SIG-M5 treated with dmso at 0.1 percent for 504 hours (cell line): ENCODE measurements at regions not wholly inside any gene's neighbourhood (a gene's known extent, or its start where the extent isn't known, plus 50 kb on each side); places are given as distances from the start of the nearest gene placed in this dataset.

Experiments used
- DNase-seq: peaks from one replicate; lab custom pipeline; 2025; ENCODE audit not compliant: unreplicated experiment; lab: John Stamatoyannopoulos, UW

DNA sequence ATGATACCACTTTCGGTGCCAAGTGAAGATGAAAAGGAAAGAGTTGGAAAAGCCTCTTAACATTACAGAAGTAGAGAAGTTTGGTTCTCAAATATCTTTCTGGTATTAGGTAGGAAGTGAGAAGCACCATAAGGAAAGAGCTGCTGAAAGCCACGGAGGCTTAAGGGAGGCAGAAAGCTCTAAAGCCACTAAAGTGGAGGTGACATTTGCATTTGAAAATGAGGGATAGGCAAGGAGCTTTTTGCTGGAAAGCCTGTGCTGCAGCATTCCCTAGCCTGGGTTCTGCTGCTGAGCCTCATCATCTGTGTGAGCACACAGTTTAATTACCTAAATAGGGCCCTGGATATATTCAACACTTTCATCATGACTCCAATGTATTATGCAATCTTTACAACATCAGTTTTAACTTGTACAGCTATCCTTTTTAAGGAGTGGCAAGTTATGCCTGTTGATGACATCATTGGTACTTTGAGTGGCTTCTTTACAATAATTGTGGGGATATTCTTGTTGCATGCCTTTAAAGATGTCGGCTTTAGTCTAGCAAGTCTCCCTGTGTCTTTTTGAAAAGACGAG is 315.4 kb downstream of the RBM26 start:
- DNase-seq, result peak; percentile 70

DNA sequence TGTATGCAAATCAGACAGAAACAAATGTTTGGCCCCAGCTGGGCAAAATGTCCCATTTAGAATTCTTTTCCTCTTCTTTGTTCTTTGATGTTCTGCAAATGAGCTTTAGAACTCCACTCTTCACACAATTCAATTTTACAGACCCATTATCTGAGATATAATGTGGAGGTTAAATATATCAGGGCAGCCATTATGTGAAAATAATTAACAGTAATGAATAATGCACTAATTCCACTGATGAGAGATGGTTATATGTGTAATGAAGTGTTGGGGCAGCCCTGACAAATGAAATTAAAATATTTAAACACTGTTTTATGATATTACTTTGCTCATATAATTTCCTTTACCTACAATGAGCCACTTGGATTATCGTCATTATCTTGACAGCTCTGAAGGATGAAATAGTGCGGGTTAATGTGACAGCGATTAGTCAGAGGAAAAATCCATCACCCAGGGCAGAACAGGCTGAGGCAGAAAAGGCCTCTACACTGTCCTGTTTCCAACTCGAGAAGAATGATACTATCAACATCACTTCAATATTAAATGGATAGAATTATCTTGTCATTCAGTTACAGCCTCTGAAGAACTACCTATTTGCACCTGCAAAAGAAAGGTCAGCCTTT is 321.1 kb downstream of the RBM26 start:
- DNase-seq, result no peak

DNA sequence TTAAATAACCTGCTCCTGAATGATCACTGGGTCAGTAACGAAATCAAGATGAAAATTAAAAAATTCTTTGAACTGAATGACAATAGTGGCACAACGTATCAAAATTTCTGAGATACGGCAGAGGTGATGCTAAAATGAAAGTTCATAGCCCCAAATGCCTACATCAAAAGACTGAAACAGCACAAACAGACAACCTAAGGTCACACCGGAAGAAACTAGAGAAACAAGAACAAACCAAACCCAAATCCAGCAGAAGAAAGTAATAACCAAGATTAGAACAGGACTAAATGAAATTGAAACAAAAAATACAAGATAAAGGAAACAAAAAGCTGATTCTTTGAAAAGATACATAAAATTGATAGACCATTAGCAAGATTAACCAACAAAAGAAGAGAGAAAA is 324.1 kb downstream of the RBM26 start:
- DNase-seq, result no peak

DNA sequence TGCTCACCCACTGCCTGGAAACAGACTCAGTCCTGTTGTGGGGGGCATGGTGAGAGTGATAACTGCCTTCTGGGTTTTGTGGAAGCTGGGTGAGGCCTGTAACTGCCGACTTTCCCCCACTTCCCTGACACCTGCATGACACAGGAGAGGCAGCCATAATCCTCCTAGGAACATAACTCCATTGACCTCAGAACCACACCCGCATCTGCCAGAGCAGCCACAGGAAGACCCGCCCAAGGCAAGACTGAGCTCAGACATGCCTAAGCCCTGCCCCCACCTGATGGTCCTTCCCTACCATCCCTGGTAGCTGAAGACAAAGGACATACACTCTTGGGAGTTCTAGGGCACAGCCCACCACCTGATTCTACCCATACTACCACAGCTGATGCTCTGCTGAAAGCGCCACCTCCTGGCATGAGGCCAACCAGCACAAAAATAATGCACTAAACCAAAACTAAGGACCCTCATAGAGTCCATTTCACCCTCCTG is 326.7 kb downstream of the RBM26 start:
- no peak for DNase-seq

DNA sequence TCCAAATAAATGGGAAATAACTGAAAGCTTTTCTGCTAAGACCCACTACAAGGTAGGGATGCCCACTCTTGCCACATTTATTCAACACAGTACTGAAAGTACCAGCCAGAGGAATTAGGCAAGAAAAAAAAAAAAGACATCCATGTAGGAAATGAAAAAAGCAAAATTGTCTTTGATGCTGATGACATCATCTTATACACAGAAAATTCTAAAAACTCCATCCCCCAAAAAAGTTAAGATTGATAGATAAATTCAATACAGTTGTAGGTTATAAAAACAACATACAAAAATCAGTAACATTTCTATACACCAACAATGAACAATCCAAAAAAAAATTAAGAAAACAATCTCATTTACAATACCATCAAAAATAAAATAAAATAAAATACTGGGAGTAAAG is 330.4 kb downstream of the RBM26 start:
- no peak for DNase-seq

DNA sequence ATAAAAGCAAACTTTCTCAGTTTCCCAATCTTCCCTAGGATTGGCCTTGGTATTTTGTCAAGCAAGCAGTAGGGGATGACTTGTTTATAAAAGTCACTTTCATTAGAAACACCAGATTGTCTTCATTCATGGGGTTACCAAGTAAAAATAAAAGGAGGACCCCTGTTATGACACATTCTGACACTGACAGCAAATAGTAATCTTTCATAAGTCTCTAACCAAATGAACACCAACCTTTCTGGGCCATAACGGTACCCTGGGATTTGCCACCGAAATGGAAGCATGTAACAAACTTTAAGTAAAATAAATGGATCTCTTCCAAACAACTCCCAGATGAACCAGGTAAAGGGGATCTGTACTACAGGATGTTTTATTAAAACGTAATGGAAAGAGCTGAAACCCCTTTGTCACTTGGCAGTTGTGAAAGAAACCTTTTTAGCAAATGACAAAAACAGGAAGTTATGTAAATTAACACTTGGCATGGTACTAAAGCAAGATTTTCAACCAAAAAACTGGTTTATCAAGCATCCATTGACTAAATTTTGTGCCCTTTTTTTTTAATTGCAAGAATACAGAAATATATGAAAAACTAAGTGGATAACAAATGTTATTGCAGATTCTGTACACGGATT is 335.6 kb downstream of the RBM26 start:
- peak; percentile 51 for DNase-seq

DNA sequence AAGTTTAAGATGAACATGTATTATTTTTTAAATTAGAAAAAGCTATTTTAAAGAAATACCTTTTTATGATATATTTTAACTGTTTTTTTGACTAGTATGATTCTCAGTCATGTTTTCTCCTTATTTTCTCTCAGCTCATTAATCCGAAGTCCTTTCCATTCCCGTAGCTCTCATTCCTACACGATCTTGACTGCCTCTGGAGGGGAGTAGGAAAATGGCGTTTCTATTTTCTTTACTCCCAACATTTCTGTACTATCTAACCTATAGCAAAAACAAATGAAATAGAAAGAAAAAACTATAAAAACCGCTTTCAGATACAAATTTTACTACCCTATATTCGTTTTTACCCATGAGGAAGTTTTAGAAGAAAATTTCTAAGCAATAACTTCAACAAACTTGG is 343.8 kb downstream of the RBM26 start:
- no peak for DNase-seq

DNA sequence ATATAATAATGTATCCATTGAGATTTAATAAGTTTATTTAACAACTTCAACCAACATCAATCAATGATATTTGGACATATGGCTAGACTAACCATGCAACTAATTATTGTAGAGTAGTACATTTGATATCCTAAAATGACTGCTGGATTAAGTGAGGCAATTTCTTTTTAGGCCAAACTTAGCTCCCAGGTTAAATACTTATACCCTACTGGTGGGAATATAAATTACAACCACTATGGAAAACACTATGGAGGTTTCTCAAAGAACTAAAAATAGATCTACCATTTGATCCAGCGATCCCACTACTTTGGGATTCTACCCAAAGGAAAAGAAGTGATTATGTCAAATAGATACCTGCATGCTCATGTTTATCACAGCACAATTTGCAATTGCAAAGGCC is 345.8 kb downstream of the RBM26 start:
- DNase-seq, result no peak

DNA sequence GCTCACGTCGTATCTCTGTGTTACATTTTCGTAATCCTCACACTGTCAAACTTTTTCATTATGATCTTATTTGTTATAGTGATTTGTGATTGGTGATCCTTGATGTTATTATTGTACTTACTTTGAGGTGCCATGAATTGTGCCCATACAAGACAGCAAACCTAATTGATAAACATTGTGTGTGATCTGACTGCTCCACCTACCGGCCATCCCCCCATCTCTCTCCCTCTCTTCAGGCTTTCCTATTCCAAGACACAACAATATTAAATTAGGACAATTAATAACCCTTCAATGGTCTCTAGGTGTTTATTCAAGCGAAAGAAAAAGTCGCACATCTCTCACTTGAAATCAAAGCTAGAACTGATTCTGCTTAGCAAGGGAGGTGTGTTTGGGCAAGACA is 349.3 kb downstream of the RBM26 start:
- DNase-seq, result no peak

DNA sequence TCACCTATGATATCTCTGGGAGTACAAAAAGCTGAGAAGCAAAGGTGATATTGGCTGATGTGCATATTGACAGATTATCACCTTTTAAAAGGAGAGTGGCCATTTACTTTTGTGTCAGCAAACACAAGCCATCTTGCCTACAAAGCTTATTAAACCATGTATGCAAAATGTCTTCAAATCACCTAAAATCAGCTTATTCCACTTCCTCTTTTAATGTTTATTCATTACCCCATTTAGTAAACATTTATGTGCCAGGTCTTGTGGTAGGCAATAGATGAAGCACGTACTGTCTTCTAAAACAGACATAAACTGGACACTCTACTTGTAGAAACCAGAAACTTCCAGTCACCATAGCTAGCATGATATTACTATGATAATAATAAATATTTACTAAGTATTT is 354.6 kb downstream of the RBM26 start:
- DNase-seq, result no peak

DNA sequence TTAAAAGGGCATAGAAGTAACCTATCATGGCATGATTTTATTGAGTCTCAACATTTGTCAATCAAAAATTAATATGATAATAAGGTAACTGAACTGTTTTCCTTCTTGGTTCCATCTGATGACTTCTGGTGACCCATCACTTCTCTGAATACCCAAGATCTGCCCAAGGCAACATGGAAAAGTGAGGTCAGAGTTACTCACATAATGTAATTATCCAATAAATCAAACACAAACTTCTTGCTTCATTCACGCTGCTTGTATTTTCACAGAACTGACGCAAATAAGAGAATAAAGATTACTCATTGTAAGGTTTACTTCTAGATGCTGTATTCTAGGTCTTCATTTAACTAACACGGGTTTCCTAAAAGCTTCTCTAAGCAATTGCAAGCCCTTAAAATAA is 361.6 kb downstream of the RBM26 start:
- DNase-seq, result no peak

DNA sequence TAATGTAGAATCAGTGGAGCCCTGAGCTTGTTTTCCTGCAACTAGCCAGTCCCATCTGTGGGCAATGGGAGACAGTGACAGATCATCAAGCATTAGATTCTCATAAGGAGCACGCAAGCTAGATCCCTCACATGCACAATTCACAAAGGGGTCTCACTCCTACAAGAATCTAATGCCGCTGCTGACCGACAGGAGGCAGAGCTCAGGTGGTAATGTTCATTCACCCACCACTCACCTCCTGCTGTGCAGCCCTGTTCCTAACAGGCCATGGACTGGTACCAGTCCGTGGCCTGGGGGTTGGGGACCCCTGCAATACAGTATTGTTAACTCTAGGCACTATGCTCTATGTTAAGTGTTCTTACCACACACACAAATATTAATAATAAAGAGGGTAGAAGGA is 362.8 kb downstream of the RBM26 start:
- DNase-seq, result no peak

DNA sequence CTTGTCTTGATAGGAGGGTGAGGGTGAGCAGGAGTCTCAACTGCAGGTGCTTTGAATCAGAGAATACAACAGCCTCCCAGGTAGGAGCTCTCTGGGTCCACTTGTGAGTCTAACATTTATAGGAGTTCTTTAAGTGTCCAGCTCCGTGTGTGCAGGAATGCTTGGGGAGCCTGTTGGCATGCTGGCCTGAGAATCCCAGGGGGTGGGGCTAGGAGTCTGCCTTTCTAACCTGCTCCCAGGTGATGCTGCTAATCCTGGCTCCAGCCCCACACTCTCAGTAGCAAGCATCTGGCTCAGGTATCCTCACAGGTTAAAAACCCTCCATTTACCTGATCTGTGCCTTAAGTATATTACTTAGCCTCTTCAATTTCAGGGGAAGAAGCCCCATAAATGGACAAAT is 368.9 kb downstream of the RBM26 start:
- no peak for DNase-seq

DNA sequence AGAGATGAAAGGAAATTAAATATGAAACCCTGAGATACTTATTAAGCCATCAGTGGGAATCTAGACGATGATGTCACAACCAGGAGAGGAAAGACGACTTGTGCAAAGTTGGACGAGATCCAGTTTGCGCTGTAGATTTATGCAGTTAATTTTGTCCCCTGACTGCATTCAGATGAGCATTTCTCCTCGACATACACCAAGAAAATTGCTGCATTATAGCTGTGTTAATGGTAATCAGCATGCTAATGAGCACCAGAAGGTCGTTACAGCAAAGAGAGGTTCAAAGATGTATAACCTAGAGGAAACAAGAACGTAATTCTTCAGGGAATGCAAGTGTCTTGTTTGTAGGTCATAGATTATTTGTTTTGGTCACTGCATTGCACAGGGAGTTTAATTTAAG is 371.7 kb downstream of the RBM26 start:
- no peak for DNase-seq

DNA sequence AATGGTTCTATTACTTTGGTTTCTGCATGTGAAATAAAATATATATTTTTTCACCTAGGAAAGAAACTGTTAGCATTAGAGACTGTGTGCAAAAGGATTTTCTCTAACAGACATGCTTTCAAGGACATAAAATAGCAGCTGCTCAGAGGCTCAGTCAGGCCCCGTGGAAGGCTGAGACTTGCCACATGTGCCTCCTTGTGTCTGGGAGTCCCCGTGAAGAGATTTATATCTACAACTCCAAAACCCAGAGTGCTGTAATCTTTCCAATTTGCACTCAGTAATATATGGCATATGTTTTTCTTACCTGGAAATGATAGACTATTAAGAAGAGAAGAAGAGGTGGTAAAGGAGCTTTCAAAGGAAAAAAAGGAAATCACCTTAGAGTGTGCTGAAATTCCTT is 371.6 kb upstream of the OBI1 start:
- DNase-seq, result no peak

DNA sequence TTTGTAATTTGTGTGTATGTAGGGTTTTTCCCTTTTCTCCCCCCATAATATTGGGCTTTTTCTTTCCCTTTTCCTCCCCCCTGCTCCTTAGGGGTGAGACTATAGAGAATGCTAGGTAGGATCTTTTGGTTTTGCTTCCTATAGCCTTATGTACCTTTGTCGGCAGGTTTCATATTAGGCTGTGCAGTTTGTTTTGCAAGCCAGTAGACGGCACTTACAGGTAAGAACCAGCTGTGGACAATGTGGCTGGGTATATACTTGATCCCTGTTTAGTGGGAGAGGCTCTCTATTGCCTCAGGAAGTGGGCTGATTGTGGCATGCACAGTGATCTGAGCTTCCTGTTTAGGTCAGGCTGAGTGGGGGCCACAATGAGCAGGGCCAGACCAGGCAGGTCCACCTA is 359.2 kb upstream of the OBI1 start:
- no peak for DNase-seq

DNA sequence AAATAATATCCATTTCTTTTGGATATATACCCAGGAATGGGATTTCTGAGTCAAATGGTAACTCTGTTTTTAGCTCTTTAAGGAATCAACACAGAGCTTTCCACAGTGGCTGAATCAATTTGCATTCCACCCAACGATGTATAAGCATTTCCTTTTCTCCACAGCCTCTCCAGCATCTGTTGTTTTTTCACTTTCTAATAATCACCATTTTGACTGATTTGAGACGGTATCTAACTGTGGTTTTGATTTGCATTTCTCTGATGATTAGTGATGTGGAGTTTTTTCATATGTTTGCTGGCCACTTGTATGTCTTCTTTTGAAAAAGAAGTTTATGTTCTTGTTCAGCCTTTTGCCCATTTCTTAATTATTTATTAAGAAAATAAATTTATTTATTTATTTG is 352.2 kb upstream of the OBI1 start:
- DNase-seq, result no peak

DNA sequence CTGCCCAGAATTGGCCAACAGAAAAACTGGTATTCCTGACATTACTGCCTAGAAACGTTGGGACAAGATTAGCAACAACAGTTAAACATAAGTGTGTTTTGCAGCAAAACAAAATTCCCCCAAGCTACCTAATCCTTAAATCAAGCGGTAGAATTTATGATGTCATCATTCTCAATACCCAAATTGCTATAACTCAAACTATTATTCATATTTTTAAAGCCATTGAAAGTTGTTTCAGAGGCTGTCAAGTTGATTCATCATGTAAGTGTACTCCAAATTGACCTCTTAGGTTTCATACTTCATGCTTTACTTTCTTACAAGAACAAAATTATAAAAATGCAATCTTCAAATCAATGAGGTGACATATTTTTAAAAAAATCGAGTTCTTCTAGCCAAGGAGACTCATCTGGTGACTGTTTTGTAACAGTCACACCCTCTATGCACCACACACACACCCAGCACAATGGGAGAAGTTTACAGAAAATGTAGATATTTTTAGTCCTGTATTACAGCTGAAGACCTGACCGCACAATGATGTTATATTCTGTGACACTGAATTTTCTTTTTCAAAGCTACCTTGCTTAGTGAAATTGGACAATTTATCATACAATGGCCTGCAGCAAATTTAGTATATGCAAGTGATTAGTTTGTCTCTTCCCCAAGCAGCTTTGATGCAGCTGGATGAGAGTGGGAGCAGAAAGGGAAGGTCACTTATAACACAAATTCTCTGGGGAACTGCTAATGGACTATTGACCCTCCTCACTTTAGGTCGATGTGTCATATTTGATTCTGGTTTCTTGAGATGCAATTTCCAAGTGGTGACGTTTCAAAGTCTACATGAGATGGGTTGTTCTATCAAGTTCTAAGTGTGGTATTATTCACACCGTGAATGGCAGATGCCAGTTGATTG is 345.3 kb upstream of the OBI1 start:
- no peak for DNase-seq

DNA sequence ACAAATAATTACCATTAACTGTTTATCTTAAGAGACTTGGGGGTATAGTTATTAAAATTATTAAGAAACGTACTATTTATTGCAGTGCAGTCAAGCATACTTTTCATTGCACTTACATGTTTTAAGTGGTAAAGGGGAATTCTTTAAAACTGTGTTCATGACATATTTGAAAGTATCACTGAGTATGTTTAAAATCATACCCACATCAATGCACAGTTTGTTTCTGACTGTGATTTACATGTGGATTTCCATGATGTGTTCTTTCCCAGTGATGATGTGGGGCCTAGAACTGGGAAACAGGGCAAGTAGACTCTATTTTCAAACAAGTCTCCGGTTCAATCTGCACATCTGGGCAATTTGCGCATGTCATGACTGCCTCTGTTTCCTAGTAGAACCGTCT is 340.5 kb upstream of the OBI1 start:
- no peak for DNase-seq

DNA sequence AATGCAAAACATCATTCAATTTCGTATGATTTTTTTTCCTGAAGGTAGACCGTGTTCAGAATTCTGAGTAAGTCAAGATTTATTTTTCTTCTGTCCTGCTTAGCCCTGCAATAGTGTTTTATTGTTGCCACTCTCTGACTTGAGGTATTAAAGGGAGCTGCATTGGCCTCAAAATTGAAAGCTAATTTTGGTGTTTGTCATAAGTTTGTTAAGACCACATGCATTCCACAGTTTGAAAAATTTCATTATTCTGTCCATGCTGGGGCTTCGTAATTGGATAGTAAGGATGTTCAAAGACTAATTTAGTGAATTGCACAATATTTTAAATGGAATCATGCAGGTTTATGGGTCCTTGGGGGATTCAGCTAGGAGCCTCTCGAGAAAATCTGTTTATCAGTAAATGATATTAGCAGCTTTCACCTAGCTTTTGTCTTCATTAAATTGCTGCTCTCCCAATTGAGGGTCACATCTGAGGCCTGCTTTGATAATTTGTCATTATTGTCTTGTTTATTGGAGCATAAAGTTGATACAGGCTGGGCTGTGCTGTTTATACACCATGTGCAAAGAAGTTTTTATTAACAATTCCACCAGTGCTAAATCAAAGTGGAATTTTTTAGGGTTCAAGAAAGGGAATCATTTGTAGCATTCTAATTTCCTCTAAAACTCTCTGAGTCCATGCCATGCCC is 339.8 kb upstream of the OBI1 start:
- DNase-seq, result no peak
